ENCODE measurements at regions not wholly inside any gene's neighbourhood (a gene's known extent, or its start where the extent isn't known, plus 50 kb on each side); places are given as distances from the start of the nearest gene placed in this dataset.

GRCh38 chr16:5496013-5496412 lies 398.4 kb upstream of the EEF2KMT start:
- in situ Hi-C loops (cut with MboI; ENCODE audit: low sequenced_read_pairs, unreplicated experiment): loop anchor here (25.0 kb wide), 2 partner anchors 109 to 259 kb away; no protein-coding TSS in a partner anchor
- DNase-seq (ENCODE audit: low spot score): no peak
- TF ChIP-seq CTCF (IDR thresholded peaks at IDR 0.05; ENCODE audit: borderline replicate concordance, control extremely low read depth, extremely low read depth, insufficient read depth, missing control alignments): no peak

GRCh38 chr16:5490499-5490898 lies 392.9 kb upstream of the EEF2KMT start:
- in situ Hi-C loops (cut with MboI; ENCODE audit: low sequenced_read_pairs, unreplicated experiment): loop anchor here (25.0 kb wide), 2 partner anchors 103 to 253 kb away; no protein-coding TSS in a partner anchor
- TF ChIP-seq CTCF (IDR thresholded peaks at IDR 0.05; ENCODE audit: borderline replicate concordance, control extremely low read depth, extremely low read depth, insufficient read depth, missing control alignments): peak; percentile 36
- no peak for DNase-seq (ENCODE audit: low spot score)

GRCh38 chr16:5488581-5488980 lies 391.0 kb upstream of the EEF2KMT start:
- TF ChIP-seq CTCF (IDR thresholded peaks at IDR 0.05; ENCODE audit: borderline replicate concordance, control extremely low read depth, extremely low read depth, insufficient read depth, missing control alignments): no peak
- in situ Hi-C loops (cut with MboI; ENCODE audit: low sequenced_read_pairs, unreplicated experiment): loop anchor here (25.0 kb wide), 2 partner anchors 101 to 251 kb away; no protein-coding TSS in a partner anchor
- no peak for DNase-seq (ENCODE audit: low spot score)

GRCh38 chr16:5487728-5488127 lies 390.1 kb upstream of the EEF2KMT start:
- TF ChIP-seq CTCF (IDR thresholded peaks at IDR 0.05; ENCODE audit: borderline replicate concordance, control extremely low read depth, extremely low read depth, insufficient read depth, missing control alignments): no peak
- no peak for DNase-seq (ENCODE audit: low spot score)
- in situ Hi-C loops (cut with MboI; ENCODE audit: low sequenced_read_pairs, unreplicated experiment): loop anchor here (25.0 kb wide), 2 partner anchors 100 to 250 kb away; no protein-coding TSS in a partner anchor

GRCh38 chr16:5482256-5482655 lies 384.7 kb upstream of the EEF2KMT start:
- no peak for DNase-seq (ENCODE audit: low spot score)
- no peak for TF ChIP-seq CTCF (IDR thresholded peaks at IDR 0.05; ENCODE audit: borderline replicate concordance, control extremely low read depth, extremely low read depth, insufficient read depth, missing control alignments)
- in situ Hi-C loops (cut with MboI; ENCODE audit: low sequenced_read_pairs, unreplicated experiment): loop anchor here (25.0 kb wide), 2 partner anchors 95 to 245 kb away; no protein-coding TSS in a partner anchor

- no peak for DNase-seq (ENCODE audit: low spot score)
- in situ Hi-C loops (cut with MboI; ENCODE audit: low sequenced_read_pairs, unreplicated experiment): loop anchor here (25.0 kb wide), 2 partner anchors 93 to 243 kb away; no protein-coding TSS in a partner anchor
- no peak for TF ChIP-seq CTCF (IDR thresholded peaks at IDR 0.05; ENCODE audit: borderline replicate concordance, control extremely low read depth, extremely low read depth, insufficient read depth, missing control alignments)
Observed at GRCh38 chr16:5480431-5481195, 383.0 kb upstream of the EEF2KMT start.

Measured in GM13976 (cell line).